ENCODE measurements at regions not wholly inside any gene's neighbourhood (a gene's known extent, or its start where the extent isn't known, plus 50 kb on each side); places are given as distances from the start of the nearest gene placed in this dataset.

DNA sequence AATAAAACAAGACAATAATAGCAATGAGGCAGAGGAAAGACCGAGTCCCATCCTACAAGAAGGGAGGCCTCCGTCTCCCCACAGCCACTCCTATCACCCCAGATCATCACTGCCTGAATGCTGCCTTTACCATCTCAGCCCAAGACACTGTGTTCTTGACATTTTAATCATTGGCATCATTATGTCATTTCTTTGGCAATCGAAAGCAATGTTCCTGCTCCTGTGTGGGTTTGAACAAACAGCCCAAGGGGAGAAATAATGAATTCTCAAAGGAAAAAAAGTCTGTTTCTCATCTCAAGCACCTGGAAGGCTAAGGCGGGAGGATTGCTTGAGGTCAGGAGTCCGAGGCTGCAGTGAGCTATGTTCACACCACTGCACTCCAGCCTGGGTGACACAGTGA is 73.0 kb upstream of the ACSL1 start:
- BruUV-seq (replicated peaks): no TSS peak
- ChIA-PET CTCF (ENCODE audit: low intra/inter-chr PET ratio) (no interaction called here), POLR2A (interaction anchor here (0.6 kb wide), 1 partner anchor 114 kb away, joined by 3 read pairs; no protein-coding TSS in a partner anchor)
- no peaks in the 10 kb centered on the region for H3K79me2 ChIP-seq (ENCODE audit: control insufficient read depth, insufficient read depth, low read length)
- ATAC-seq: no peak
- no peak overlapping the region for H3K27ac ChIP-seq (ENCODE audit: extremely low read depth, low read depth, low read length)
- FAIRE-seq: no peak
- H3K4me1 ChIP-seq (replicated peaks in 1 of 2; ENCODE audit: control insufficient read depth in 2 of 2, insufficient read depth in 2 of 2, low read length in 2 of 2): no peaks in the 10 kb centered on the region; a peak in 1 of 5 replicates
- no peak overlapping the region for H3K4me2 ChIP-seq (ENCODE audit: insufficient read depth, low read length)
- H2AFZ ChIP-seq (ENCODE audit: low read depth, low read length): no peak overlapping the region
- no peak for DNase-seq (ENCODE audit: extremely low read depth in 1 of 4, low spot score in 3 of 4)
- peaks cover 0 to 30% of the 10 kb centered on the region in 2 experiments; a peak in 2 of 5 replicates for H3K27me3 ChIP-seq (ENCODE audit: control insufficient read depth in 2 of 2, insufficient read depth in 2 of 2, low read length in 2 of 2)
- no peaks in the 10 kb centered on the region for H3K9me3 ChIP-seq (replicated peaks; ENCODE audit: control insufficient read depth, insufficient read depth, low read depth, low read length)
- in situ Hi-C loops (cut with MboI): no loop called here
- no peaks in the 10 kb centered on the region for H4K20me1 ChIP-seq (replicated peaks; ENCODE audit: control insufficient read depth, insufficient read depth, low read length)
- intact Hi-C loops (cut with micrococcal nuclease): no loop called here
- TF ChIP-seq ZFP1 (CRISPR knock-in tag; IDR thresholded peaks at IDR 0.05) (no peak), ARID1B (IDR thresholded peaks at IDR 0.05) (no peak), TAF1 (IDR thresholded peaks at IDR 0.05; ENCODE audit: control insufficient read depth, extremely low read depth, insufficient read depth, low read length, severe bottlenecking) (no peak), PTTG1 (tag; IDR thresholded peaks at IDR 0.05; ENCODE audit: low read depth) (no peak), TBL1XR1 (IDR thresholded peaks at IDR 0.05; ENCODE audit: low read length in 2 of 2) (no peak), ZC3H11A (IDR thresholded peaks at IDR 0.05; ENCODE audit: low read depth, low read length) (no peak), ZNF3 (CRISPR knock-in tag; IDR thresholded peaks at IDR 0.05) (no peak), ADNP (tag; IDR thresholded peaks at IDR 0.05) (no peak)
- TF ChIP-seq, protein P1, sequence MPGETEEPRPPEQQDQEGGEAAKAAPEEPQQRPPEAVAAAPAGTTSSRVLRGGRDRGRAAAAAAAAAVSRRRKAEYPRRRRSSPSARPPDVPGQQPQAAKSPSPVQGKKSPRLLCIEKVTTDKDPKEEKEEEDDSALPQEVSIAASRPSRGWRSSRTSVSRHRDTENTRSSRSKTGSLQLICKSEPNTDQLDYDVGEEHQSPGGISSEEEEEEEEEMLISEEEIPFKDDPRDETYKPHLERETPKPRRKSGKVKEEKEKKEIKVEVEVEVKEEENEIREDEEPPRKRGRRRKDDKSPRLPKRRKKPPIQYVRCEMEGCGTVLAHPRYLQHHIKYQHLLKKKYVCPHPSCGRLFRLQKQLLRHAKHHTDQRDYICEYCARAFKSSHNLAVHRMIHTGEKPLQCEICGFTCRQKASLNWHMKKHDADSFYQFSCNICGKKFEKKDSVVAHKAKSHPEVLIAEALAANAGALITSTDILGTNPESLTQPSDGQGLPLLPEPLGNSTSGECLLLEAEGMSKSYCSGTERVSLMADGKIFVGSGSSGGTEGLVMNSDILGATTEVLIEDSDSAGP (CRISPR knock-in tag; IDR thresholded peaks at IDR 0.05): no peak
- H3K9ac ChIP-seq (ENCODE audit: insufficient read depth in 1 of 2, low read depth in 2 of 2, low read length in 2 of 2): no peak overlapping the region
- no peaks in the 10 kb centered on the region for H3K9me1 ChIP-seq (ENCODE audit: control insufficient read depth, insufficient read depth, low read length)
- no peak overlapping the region for H3K4me3 ChIP-seq
- no peaks in the 10 kb centered on the region for H3K36me3 ChIP-seq (ENCODE audit: control insufficient read depth, insufficient read depth, low read length)
- WGBS (ENCODE audit: insufficient coverage, low coverage, missing lambda C conversion rate): 28% methylated on average over 5 of the region's 5 CpGs

Measured in K562 (cell line).